HG03103 (cell line): ENCODE measurements at regions not wholly inside any gene's neighbourhood (a gene's known extent, or its start where the extent isn't known, plus 50 kb on each side); places are given as distances from the start of the nearest gene placed in this dataset.

Source experiments
- ATAC-seq: cut with Tn5 transposase; IDR thresholded peaks from one replicate; pipeline ENCODE4 v1.9.1; 2021; ENCODE audit warnings: low read depth; ENCODE audit not compliant: unreplicated experiment

DNA sequence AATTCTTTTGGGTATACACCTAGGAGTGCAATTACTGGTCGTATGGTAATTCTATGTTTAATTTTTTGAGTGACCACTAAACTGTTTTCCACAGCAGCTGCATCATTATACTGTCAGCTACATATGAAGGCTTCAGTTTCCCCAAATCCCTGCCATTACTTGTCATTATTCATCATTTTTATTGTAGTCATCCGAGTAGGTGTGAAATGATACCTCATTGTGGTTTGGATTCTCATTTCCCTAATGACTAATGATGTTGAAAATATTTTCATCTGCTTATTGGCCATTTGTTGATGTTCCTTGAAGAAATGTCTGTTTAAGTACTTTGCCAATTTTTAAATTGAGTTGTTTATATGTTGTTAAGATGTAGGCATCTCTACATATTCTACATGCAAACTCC, 633.6 kb upstream of the IMPG1 start:
- no peak for ATAC-seq

DNA sequence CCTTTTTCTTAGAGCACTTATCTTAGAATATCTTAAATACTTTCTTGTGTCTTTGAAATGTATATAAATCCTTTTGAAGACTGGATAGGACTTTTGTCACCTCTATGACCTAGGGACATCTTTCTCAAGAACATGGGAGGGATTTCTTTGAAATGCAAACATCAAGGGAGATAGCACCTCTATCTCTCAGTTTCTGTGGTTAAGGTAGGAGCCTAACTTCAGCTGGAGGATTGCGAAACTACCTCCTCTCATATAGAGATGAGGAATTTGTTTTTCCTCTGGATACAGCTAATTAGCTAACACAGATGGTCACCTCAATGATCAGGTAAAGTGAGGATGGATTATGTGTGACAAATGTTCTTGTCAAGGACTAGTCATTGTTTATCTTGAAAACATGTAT, 631.3 kb upstream of the IMPG1 start:
- no peak for ATAC-seq

DNA sequence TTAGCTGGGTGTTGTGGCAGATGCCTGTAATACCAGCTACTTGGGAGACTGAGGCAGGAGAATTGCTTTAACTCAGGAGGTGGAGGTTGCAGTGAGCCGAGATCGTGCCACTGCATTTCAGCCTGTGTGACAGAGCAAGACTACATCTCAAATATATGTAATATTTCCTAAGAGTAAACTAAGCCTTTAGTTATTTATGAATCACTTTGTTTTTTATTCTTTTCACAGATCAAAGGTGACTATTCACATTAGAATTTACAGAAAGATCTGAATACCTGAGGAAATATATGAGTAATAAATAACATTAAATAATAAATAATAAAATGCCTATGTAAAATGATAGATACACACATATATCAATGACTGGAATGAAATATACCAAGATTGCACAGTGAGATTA, 630.8 kb upstream of the IMPG1 start:
- no peak for ATAC-seq

DNA sequence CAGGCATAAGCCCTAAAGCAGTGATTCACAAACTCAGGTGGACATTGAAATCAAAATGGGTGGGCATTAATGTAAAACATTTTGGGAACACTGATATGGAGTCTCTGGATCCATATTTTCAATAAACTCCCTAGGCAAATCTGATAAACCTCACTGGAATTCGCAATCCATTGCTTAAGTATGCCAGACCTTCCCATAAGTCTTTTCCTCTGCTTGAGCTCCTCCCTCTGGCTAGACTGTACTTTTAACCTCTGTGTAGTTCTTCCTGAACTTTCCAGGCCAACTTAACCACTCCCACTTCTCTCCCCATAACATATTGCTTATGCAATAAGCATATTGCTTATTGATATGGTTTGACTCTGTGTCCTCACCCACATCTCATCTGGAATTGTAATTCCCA, 629.7 kb upstream of the IMPG1 start:
- no peak for ATAC-seq

DNA sequence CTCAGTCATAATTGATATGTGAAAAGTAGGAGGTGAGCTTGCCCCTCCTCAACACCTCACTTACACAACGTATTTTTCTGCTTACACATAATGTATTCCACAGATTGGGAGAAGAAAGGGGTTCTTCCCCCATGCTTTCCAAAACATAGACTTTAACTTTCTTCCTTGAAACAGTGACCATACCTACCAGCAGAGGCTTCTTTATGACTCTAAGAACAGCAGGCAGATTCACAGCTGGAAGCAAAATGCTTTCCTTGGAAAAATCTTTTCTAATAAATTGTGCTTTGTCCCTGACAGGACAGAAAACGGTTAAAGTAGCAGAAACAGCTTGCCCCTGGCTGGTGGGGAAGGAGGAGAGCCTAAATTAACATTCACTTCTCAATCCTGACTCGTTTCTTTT, 629.1 kb upstream of the IMPG1 start:
- no peak for ATAC-seq

DNA sequence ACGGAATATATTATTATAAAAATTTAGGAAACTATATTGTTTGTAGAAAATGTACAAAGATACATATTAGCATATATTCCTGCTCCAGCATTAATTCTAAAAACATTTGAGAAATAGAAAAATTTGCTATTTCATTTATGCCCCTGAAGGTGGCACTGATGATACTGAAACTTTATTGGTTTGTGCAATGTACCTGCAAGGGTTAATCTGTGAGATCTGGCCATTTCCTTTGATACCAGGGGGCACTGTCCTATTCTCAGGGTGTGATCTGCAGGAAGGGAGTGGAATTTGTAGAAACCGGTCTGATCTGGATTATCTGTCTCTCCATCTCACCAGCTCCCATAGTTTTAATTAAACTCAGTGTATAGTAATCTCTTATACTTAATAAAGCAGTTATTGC, 625.1 kb upstream of the IMPG1 start:
- ATAC-seq = no peak

DNA sequence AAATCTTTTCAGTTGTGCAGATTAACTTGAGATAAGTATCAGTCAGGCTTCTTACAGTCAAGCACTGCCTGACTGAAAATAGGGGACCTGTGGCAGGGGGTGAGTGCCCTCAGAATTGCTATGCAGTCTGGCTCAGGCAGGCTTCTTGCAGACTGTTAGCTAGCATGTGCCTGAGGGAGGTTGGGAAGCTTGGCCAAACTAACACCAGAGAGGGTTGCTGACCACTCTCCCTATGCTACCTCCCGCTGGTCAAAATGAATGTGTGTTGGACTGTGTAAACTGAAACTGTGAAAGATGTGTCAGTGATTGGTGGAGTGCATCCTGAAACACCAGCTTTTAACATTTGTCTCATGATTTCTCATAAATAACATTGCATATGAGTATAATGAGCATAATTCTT, 622.3 kb upstream of the IMPG1 start:
- ATAC-seq = no peak

DNA sequence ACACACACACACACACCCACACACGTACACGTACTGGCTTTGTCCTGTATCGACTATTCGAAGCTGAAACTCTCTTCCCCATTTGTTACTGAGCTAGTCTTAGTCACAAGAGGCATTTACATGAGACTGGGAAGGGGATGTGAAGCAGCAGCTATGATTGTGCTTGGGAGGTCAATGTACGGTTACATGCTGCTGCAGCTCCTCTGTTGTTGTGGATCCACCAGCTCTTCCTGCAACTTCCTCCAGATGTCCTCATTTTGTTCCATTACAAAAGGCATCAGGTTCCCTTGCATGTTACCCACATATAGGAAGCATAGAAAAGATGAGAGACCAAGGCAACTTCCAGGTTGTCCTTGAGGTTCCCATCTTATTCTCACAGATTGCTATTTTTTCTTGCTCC, 612.4 kb upstream of the IMPG1 start:
- ATAC-seq = no peak

DNA sequence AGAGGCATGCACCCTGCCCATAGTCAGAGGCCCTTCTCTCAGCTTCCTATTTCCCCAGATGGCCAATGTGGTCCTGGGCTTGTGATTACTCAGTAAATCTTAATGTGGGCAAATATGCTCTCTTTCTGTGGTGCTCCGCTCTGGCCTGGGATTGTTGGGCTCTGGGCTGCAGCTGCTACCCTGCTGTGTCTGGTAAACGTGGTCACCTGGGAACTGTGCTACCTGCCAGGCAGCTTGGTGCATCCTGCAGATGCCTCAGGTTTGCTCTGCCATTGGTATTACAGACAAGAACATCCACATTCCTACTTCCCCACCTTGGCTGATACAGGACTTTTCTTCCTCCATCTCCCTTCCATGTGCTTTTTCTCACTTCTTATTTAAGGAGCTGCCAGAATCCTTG, 611.5 kb upstream of the IMPG1 start:
- no peak for ATAC-seq

DNA sequence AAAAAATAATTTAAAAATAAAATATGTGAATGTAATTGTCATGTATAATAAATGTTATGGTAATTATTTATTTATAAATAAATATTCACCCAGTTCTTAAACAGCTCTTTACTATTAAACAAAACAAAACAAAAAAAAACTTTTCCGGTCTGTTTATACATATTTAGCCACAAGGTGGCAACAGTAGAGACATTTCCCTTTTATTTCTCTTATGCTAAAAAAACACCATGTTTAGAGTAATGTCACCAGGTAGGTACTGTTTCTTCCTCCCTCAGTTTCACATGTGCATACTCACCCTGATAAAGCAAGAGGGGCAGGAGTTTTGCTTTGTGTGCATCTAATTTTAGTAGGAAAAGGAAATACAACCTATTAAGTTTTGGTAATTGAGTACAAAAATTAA, 610.4 kb upstream of the IMPG1 start:
- no peak for ATAC-seq

DNA sequence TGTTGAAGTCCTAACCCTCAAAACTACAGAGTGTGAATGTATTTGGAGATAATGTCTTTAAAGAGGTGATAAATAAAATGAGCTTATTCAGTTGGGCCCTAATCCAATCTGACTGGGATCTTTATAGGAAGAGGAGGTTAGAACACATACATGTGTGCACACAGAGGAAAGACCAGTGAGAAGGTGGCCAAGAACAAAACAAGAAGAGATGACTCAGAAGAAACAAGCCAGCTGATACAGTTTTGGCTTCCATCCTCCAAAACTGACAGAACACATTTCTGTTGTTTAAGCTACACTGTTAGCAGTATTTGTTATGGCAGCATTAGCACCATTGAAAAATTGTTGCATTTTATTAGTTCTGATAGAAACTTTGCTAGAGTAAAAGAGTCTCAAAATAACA, 609.3 kb upstream of the IMPG1 start:
- ATAC-seq = no peak

DNA sequence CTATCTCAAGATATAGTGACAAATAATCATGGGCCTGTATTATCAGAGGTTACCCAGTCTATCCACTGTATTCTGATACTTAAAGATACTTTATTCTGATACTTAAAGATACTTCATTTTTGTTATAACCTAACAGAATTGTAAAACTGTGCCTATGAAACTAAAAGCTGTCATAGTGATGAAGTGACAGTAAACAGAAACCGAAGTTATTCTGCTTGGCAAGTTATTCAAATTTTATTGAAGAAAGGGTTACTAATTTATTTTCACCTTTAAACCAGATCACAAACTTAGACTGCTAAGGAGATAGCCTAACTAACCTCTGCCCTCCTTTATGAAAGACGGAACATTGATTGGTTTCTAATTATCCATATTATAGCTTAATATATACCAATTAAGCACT, 604.6 kb upstream of the IMPG1 start:
- ATAC-seq = no peak

DNA sequence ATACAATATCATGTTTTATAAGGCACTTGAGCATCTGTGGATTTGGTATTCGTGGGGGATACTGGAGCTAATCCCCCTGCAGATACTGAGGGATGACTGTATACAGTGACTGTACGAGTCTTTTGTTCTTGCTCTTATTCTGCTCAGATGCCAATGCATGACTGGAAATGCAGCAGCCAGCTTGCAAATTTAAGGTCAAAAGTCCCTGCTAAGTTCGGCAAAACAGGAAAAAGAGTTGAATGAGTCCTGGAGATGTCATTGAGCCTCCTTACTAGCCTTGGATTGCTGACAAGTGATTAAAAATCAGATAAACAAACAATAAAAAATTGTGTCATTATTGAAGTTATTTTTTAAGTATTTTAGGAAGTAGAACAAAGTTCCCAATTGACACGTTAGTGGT, 599.3 kb upstream of the IMPG1 start:
- ATAC-seq = no peak

DNA sequence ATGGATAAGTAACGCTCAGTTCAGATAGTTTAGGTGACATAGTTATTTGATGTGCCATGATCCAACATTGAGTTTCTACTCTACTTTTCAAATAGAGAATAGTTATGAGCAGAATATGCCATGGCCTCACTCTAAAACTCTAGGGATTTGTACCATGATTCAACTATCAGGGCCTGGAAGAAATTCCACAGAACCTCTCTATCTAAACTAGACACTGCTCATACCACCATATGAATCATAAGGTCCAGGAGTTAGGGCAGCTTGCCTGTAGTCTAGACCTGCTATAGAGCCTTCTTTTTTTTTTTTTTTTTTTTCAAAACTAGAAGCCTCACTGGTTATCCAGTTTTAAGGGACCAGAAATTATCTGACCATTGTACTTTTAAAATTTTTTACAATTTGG, 571.8 kb upstream of the IMPG1 start:
- no peak for ATAC-seq

DNA sequence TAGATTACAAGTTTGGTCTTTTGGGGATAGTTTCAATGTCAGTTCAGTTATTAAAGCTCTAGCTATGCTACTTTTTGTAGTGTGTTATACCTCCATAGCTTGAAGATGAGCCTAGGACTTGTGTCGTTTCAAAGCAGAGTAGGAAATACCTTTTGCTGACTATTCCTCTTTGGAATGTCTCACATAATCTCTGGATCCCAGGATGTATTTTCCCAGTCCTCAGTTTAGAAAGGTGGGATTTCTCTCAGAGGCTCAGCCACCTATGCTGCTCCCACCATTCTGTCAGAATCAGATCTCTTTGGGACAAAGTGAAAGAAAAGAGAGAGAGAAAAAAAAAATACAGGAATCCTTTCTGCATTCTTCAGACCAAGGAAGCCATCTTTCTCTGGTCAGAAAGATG, 567.5 kb upstream of the IMPG1 start:
- ATAC-seq = no peak

DNA sequence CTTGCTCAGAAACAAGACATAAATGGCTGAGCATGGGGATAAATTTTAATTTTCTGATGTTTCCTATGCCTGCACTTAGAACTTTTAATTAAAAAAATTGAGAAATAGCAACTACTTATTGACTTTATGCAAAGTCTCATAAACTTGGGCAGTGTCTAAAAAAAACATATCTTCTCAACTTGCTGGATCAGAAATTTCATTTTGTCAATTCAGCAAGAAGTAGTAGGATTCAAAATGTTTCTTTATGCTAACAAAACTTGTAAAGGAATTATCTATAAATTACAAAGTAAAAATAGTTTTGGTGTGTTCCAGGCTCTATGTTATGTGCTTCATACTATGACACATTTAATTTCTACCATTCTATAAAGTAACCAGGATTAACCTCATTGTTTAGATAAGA, 562.2 kb upstream of the IMPG1 start:
- no peak for ATAC-seq

DNA sequence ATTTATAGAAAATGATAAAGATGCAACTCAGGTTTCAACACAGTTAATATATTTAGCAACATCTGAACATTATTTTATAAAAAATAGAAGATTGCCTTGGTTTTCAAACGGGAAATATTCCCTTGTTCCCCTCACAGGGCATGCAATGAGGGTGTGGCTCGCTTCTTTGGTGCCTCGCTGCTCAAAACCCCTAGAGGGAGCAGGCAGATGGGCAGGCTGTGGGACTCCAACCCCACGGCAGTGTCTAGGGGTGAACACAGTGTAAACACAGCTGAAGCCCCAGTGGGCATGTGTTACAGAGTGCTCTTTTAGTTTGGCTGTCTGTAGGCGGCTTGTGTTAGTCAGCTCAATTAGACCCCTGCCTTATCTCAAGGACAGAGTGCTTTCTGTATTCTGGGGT, 560.8 kb upstream of the IMPG1 start:
- no peak for ATAC-seq

DNA sequence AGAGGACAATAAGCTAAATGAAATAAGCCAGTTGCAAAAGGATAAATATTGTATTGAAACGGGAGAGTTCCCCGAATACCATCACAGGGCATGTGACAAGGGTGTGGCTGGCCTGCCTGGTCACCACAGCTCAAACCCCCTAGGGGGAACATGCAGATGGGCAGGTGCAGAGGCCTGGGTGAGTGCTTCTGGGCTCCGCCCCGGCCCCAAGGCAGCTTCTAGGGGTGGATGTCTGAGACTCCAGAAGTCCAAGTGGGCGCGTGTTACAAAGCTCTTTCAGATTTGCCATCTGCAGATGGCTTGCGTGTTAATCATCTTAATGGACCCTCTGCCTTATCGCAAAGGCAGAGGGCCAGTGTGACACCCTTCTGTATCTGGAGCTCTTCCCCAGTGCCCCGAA, 559.2 kb upstream of the IMPG1 start:
- no peak for ATAC-seq

DNA sequence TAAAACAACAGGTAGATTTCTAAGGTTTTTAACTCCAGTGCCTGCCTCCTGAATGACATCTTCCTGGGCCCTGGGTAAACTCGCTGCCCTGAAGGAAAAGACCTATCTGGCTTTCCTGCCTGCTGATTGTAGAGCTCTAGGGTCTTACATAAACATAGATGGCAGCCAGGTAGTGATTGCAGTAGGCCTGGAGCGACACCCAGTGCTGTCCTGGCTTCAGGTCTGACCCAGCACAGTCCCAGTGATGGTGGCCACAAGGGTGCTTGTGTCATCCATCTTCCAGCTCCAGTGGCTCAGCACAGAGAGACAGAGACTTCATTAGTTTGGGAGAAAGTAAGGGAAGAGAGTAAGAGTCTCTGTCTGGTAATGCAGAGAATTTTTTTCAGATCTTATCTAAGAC, 542.9 kb upstream of the IMPG1 start:
- no peak for ATAC-seq

DNA sequence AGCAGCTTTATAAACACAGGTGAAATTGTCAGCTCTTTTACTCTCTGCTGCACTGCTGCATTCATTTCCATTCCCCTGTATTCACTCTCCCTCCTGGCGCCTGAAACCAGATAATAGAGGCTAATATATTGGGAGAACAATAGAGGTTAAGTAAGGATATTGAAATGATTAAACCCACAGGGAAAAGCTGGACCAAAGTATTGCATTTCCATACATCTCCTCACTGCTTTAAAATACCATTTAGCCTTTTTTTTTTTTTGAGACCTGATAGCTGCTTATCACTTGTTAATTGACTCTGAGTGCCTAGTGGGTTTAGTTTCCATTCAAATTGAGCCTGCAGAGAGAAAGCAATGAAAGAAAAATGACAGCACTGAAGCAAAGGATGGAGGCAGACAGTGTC, 540.5 kb upstream of the IMPG1 start:
- ATAC-seq = no peak

DNA sequence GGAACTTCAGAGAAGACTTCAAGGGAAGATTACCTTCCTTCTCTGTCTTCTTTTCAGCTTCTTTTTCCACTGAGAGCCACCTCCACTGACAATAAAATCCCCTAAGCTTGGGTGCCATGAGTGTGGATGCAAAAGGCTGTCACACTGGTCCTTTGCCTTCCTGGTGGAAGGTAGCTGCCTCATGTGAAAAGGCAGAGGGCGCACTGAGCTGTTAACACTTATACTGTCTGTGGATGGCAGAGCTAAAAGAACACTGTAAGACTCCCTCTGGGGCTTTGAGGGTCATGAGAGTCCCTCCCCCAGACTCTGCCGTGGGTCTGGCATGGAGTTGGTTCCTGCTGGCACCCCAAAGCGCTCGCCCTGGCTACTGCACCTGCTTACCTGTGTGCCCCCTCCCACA, 536.7 kb upstream of the IMPG1 start:
- ATAC-seq = no peak

DNA sequence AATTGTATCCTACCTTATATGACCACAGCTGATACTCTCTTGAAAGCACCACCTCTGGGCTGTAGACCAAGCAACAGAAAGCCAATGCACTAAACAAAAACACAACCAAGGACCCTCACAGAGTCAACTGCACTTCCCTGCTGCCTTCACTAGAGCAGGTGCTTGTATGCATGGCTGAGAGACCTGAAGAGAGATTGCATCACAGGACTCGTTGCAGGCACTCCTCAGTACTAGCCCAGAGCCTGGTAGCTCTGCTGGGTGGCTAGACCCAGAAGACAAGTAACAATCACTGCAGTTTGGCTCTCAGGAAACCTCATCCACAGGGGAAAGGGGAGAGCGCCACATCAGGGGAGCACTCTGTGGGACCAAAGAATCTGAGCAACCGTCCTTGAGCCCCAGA, 521.6 kb upstream of the IMPG1 start:
- ATAC-seq = no peak

DNA sequence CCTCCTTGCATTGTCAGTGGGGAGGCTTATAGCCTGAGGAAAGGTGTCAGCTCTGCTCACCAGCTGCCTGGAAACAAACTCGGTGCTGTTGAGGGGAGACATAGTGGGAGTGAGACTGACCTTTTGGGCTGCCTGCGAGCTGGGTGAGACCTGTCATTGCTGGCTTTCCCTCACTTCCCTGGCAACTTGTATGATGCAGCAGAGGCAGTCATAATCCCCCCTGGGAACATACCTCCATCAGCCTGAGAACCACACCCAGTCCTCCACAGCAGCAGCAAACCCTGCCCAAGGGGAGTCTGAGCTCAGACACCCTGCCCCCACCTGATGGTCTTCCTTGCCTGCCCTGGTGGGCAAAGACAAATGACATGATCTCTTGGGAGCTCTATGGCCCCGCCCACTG, 521.2 kb upstream of the IMPG1 start:
- ATAC-seq = no peak

DNA sequence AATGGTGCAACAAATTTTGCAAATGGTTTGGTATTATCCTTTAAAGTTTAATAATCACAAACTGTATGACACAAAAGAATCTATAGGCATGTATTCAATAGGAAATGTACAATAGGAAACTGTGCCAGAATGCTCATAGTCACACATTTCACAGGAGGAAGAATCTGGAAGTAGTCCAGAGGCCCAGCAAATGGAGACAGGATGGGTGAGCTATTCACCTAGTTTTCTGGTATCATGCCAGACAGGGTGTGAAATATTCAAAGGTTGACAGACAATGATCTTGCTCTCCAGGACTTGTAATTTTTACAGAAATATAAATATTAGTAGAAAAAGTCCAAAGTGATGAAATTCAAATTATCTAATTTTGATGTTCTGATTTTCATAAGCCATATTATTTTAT, 520.1 kb upstream of the IMPG1 start:
- ATAC-seq = no peak
